Brain microvascular endothelial cell (primary cell): ENCODE measurements at regions not wholly inside any gene's neighbourhood (a gene's known extent, or its start where the extent isn't known, plus 50 kb on each side); places are given as distances from the start of the nearest gene placed in this dataset.
A peak's percentile ranks its signal among the peaks of the same experiment; 100 is the strongest.

ENCODE experiments used
- DNase-seq: peaks from one replicate; pipeline ENCODE4 v3.0.0-alpha.2; 2020
- H3K27ac ChIP-seq: fragments of 250-450 bp; sonication (Bioruptor Pico); 2 replicates; pipeline ENCODE4 v1.5.1; 2020; ENCODE audit warnings: mild to moderate bottlenecking, moderate library complexity
- H3K27me3 ChIP-seq: fragments of 250-450 bp; sonication (Bioruptor Pico); replicated peaks from 2 replicates; pipeline ENCODE4 v1.5.1; 2020; ENCODE audit warnings: mild to moderate bottlenecking
- H3K36me3 ChIP-seq: fragments of 250-450 bp; sonication (Bioruptor Pico); replicated peaks from 2 replicates; pipeline ENCODE4 v1.5.1; 2020; ENCODE audit warnings: mild to moderate bottlenecking
- H3K4me3 ChIP-seq: 2 replicates; pipeline ENCODE4 v1.5.1; 2011; ENCODE audit warnings: low read depth, mild to moderate bottlenecking, control low read depth, low read length, moderate library complexity
- in situ Hi-C: cut with HindIII; loops from 2 replicates; pipeline ENCODE4 v1.10.0; 2017; ENCODE audit warnings: low sequenced_read_pairs, low pct_ligation_motif_present
- TF ChIP-seq, protein P1 (sequence below): IDR thresholded peaks from 2 replicates; pipeline ENCODE4 v1.5.1; 2011; ENCODE audit warnings: low read depth, mild to moderate bottlenecking, moderate library complexity, low read length, control low read depth, inconsistent platforms; ENCODE audit errors: missing control alignments

DNA sequence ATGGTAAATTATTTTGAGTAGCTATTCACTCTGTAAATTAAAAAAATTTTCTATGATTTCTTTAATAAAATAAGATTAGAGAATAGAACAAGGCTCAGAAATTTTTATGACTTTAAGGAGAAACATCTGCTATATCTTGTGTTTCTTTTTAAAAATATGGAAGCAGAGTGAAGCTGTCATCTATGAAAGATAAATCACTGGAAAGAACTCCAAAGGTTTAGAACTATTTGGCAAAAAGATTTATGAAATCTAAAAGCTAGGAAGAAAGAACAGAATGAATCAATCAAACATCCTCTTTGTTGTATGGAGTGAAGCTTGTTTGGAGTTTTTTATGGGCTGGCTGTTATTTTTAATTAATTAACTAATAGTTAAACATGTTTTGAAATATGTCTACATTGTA lies 89.8 kb upstream of the ACTBL2 start:
- Histone ChIP-seq H3K36me3 (no peaks in the 10 kb centered on the region), H3K27ac (no peak overlapping the region), H3K4me3 (no peak overlapping the region), H3K27me3 (no peaks in the 10 kb centered on the region)
- in situ Hi-C loops: no loop called here
- TF ChIP-seq, protein P1, sequence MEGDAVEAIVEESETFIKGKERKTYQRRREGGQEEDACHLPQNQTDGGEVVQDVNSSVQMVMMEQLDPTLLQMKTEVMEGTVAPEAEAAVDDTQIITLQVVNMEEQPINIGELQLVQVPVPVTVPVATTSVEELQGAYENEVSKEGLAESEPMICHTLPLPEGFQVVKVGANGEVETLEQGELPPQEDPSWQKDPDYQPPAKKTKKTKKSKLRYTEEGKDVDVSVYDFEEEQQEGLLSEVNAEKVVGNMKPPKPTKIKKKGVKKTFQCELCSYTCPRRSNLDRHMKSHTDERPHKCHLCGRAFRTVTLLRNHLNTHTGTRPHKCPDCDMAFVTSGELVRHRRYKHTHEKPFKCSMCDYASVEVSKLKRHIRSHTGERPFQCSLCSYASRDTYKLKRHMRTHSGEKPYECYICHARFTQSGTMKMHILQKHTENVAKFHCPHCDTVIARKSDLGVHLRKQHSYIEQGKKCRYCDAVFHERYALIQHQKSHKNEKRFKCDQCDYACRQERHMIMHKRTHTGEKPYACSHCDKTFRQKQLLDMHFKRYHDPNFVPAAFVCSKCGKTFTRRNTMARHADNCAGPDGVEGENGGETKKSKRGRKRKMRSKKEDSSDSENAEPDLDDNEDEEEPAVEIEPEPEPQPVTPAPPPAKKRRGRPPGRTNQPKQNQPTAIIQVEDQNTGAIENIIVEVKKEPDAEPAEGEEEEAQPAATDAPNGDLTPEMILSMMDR: no peak
- no peak for DNase-seq

DNA sequence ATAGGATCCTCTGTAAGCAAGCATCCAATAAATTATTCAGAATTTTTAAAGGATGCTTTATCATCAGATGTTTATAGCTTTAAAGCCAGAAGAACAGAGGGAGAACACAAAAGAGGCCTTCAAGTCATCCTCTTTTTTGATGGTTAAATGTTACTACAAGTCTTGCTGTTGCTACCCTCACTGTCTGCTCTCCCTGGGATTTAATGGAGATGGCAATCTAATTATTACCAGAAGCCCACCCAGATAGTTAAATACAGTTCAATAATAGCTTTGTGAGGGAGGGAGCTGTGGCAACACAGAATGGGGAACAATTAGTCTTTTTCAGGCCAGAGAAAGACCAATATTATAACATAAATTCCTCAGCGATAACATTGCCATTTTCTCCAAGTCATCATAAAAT lies 87.0 kb upstream of the ACTBL2 start:
- TF ChIP-seq, protein P1: no peak
- in situ Hi-C loops: no loop called here

DNA sequence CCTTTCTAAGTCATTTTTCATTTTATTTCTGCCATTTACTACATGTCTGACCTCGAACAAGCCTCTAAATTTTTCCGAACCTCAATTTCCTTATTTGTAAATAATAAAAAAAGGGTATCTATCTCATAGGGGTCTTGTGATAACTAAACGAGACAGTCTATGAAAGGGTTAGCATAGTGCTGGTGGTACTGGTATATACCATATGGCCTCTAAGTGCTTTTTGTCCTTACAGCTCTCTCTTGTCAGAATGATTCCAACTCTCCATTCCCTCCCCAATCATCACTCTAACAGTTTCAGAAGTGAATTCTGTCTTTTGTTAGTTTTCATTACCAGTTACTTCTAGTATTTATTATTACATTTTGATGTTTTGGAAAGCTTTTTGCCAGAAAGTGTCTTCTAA lies 85.5 kb upstream of the ACTBL2 start:
- no peak overlapping the region for H3K27ac ChIP-seq
- H3K27me3 ChIP-seq: no peaks in the 10 kb centered on the region
- H3K4me3 ChIP-seq: no peak overlapping the region
- TF ChIP-seq, protein P1: no peak
- H3K36me3 ChIP-seq: no peaks in the 10 kb centered on the region
- no peak for DNase-seq
- in situ Hi-C loops: no loop called here

More for the DNA sequence above, 87.0 kb upstream of the ACTBL2 start:
- Histone ChIP-seq H3K27me3 (no peaks in the 10 kb centered on the region), H3K27ac (no peak overlapping the region), H3K4me3 (no peak overlapping the region), H3K36me3 (no peaks in the 10 kb centered on the region)
- DNase-seq: no peak

DNA sequence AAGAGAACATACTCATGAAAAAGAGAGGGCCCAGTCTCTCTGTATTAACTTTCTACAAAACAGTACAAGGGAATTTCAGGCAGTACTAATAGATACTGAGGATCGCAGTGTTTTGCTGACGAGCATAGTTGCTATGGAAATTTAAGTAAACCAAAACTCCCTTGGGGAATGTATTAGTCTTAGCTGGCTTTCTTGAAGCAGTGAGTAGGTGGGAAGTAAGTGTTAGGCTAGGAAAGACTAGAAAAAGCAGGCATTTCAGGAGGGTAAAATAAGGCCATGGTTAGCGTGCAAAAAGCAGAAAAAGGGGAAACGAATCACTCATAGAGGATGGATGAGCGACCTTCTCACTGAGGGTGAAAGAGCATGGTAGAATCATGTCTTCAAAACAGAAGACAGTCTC lies 84.3 kb upstream of the ACTBL2 start:
- Histone ChIP-seq H3K36me3 (no peaks in the 10 kb centered on the region), H3K27me3 (no peaks in the 10 kb centered on the region), H3K4me3 (no peak overlapping the region), H3K27ac (peak overlapping the region; percentile 59)
- peak; percentile 88 for DNase-seq
- TF ChIP-seq, protein P1: no peak
- in situ Hi-C loops: no loop called here

DNA sequence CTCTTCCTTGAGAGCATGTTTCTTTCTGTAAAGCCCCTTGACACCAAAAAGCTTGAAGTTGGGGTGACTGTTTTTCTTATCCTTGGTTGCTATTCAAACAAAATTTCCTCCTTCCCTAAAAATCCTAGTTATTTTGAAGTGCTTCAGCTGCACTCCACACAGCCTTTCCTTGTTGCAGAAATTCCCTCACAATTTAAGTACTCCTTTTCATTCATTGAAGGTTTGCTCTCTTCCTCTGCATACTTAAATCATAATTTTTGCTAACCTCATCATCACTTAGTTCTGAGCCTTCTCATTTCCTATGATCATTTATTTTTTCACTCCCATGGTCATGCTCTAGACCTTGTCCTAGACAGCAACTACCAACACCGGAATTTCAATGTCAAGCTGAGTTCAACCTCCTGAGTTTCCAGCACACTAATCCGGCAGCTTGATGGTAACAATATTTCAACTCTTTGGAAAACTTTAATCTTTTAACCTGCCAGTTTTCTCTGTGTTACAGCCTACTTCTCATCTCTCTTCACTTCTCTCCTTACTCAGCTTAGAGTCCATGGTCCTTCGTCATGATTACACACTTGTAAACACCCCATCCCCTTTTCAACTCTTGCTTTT lies 78.7 kb upstream of the ACTBL2 start:
- in situ Hi-C loops: no loop called here
- TF ChIP-seq, protein P1: no peak
- no peak overlapping the region for H3K27ac ChIP-seq
- H3K27me3 ChIP-seq: no peaks in the 10 kb centered on the region
- H3K4me3 ChIP-seq: no peak overlapping the region
- no peaks in the 10 kb centered on the region for H3K36me3 ChIP-seq
- no peak for DNase-seq

DNA sequence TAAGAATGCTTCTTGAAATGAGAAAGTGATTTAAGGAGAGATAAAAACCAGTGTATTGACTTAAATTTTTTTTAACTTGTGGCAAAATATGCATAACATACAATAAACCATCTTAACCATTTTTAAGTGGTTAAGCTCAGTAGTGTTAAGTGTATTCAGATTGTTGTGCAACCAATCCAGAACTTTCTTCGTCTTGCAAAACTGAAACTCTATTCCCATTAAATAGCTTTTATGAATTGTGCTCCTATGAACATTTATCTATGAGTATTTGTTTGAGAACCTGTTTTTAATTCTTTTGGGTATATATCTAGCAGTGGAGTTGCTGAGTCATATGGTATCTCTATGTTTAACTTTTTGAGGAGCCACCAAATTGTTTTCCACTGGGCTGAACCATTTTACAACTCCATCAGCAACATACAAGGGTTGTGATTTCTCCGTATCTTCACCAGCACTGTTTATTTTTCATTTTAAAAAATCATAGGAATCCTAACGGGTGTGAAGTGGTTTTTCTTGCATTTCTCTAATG lies 76.6 kb upstream of the ACTBL2 start:
- Histone ChIP-seq H3K36me3 (no peaks in the 10 kb centered on the region), H3K27me3 (no peaks in the 10 kb centered on the region), H3K4me3 (no peak overlapping the region), H3K27ac (no peak overlapping the region)
- TF ChIP-seq, protein P1: no peak
- DNase-seq: no peak
- in situ Hi-C loops: no loop called here
